H9 (cell line): ENCODE measurements at regions not wholly inside any gene's neighbourhood (a gene's known extent, or its start where the extent isn't known, plus 50 kb on each side); places are given as distances from the start of the nearest gene placed in this dataset.
"Not testable (repeated sequence)": the region's sequence is repeated elsewhere in the genome, so short reads cannot be mapped to it uniquely, and the experiment has no call there.

Experiments
- DNase-seq: peaks from one replicate; pipeline ENCODE4 v3.0.0-alpha.2; 2017
- H2AFZ ChIP-seq: one replicate; pipeline ENCODE4 v1.6.1; 2013; ENCODE audit warnings: mild to moderate bottlenecking, low read length, control low read depth, moderate library complexity
- H2AK5ac ChIP-seq: 2 replicates; pipeline ENCODE4 v1.6.1; 2013; ENCODE audit warnings: low read length, control low read depth, mixed read lengths; ENCODE audit not compliant: insufficient read length
- H2BK120ac ChIP-seq: one replicate; pipeline ENCODE4 v1.6.1; 2013; ENCODE audit warnings: low read depth, mild to moderate bottlenecking, low read length, control low read depth, inconsistent platforms; ENCODE audit not compliant: poor library complexity, severe bottlenecking
- H2BK12ac ChIP-seq: 2 replicates; pipeline ENCODE4 v1.6.1; 2013; ENCODE audit warnings: low read length, control low read depth, mixed read lengths, low read depth; ENCODE audit not compliant: insufficient read length
- H2BK15ac ChIP-seq: 2 replicates; pipeline ENCODE4 v1.6.1; 2013; ENCODE audit warnings: low read depth, low read length, control low read depth
- H2BK20ac ChIP-seq: one replicate; pipeline ENCODE4 v1.6.1; 2013; ENCODE audit warnings: low read depth, mild to moderate bottlenecking, low read length, control low read depth, inconsistent platforms; ENCODE audit not compliant: poor library complexity, severe bottlenecking
- H2BK5ac ChIP-seq: 2 replicates; pipeline ENCODE4 v1.6.1; 2013; ENCODE audit warnings: low read length, control low read depth, mixed read lengths; ENCODE audit not compliant: insufficient read length
- H3K14ac ChIP-seq: 2 replicates; pipeline ENCODE4 v1.6.1; 2013; ENCODE audit warnings: low read length, control low read depth; ENCODE audit not compliant: insufficient read depth
- H3K18ac ChIP-seq: 2 replicates; pipeline ENCODE4 v1.6.1; 2013; ENCODE audit warnings: low read depth, mild to moderate bottlenecking, mixed read lengths, low read length, control low read depth; ENCODE audit not compliant: insufficient read length
- H3K23ac ChIP-seq: 2 replicates; pipeline ENCODE4 v1.6.1; 2013; ENCODE audit warnings: low read length, control low read depth, mixed read lengths, low read depth; ENCODE audit not compliant: insufficient read length
- H3K23me2 ChIP-seq: 2 replicates; pipeline ENCODE4 v1.6.1; 2013; ENCODE audit warnings: low read depth, mild to moderate bottlenecking, mixed read lengths, low read length, control low read depth; ENCODE audit not compliant: insufficient read length, poor library complexity, severe bottlenecking
- H3K27ac ChIP-seq: 2 replicates; pipeline ENCODE4 v1.5.1; 2013; ENCODE audit warnings: low read length, control low read depth, mixed read lengths, low read depth; ENCODE audit not compliant: insufficient read length
- H3K27me3 ChIP-seq: 2 replicates; pipeline ENCODE4 v1.6.1; 2013; ENCODE audit warnings: low read length, control low read depth, inconsistent platforms; ENCODE audit not compliant: insufficient read depth
- H3K4ac ChIP-seq: 2 replicates; pipeline ENCODE4 v1.6.1; 2013; ENCODE audit warnings: low read depth, mild to moderate bottlenecking, control low read depth, inconsistent platforms, low read length, moderate library complexity
- H3K4me1 ChIP-seq: 2 replicates; pipeline ENCODE4 v1.6.1; 2013; ENCODE audit warnings: low read length, control low read depth, inconsistent platforms; ENCODE audit not compliant: insufficient read depth
- H3K4me2 ChIP-seq: 2 replicates; pipeline ENCODE4 v1.6.1; 2013; ENCODE audit warnings: low read length, control low read depth, mixed read lengths; ENCODE audit not compliant: insufficient read length, insufficient read depth
- H3K56ac ChIP-seq: 2 replicates; pipeline ENCODE4 v1.6.1; 2013; ENCODE audit warnings: low read depth, mild to moderate bottlenecking, mixed read lengths, low read length, control low read depth; ENCODE audit not compliant: insufficient read length
- H3K79me1 ChIP-seq: 2 replicates; pipeline ENCODE4 v1.6.1; 2013; ENCODE audit warnings: low read depth, mild to moderate bottlenecking, moderate library complexity, low read length, control low read depth, inconsistent platforms; ENCODE audit not compliant: insufficient read depth, poor library complexity, severe bottlenecking
- H3K79me2 ChIP-seq: 2 replicates; pipeline ENCODE4 v1.6.1; 2013; ENCODE audit warnings: low read length, control low read depth, inconsistent platforms; ENCODE audit not compliant: insufficient read depth
- H3K9ac ChIP-seq: 2 replicates; pipeline ENCODE4 v1.6.1; 2013; ENCODE audit warnings: low read length, control low read depth, mixed read lengths; ENCODE audit not compliant: insufficient read length; ENCODE audit errors: extremely low read depth
- H3K9me3 ChIP-seq: one replicate; pipeline ENCODE4 v1.6.1; 2013; ENCODE audit warnings: low read depth, low read length, inconsistent platforms; ENCODE audit not compliant: control insufficient read depth
- H3T11ph ChIP-seq: one replicate; pipeline ENCODE4 v1.6.1; 2013; ENCODE audit warnings: mild to moderate bottlenecking, low read length, control low read depth, inconsistent platforms
- H4K20me1 ChIP-seq: one replicate; pipeline ENCODE4 v1.6.1; 2013; ENCODE audit not compliant: control insufficient read depth, insufficient read length, insufficient read depth
- H4K5ac ChIP-seq: 2 replicates; pipeline ENCODE4 v1.6.1; 2013; ENCODE audit warnings: low read depth, mild to moderate bottlenecking, mixed read lengths, low read length, control low read depth; ENCODE audit not compliant: insufficient read length
- H4K8ac ChIP-seq: replicated peaks from 2 replicates; pipeline ENCODE4 v1.6.1; 2013; ENCODE audit warnings: low read length, control low read depth, mixed read lengths, low read depth; ENCODE audit not compliant: insufficient read length
- H4K91ac ChIP-seq: 2 replicates; pipeline ENCODE4 v1.6.1; 2013; ENCODE audit warnings: low read depth, mild to moderate bottlenecking, moderate library complexity, mixed read lengths, low read length, control low read depth; ENCODE audit not compliant: insufficient read length
- H3K27ac Mint-ChIP-seq, 3 experiments: 2 replicates in 2 of 3; 3 replicates in 1 of 3; pipeline ENCODE4 v1.8.0; 2020 to 2021; ENCODE audit warnings: mixed read lengths in 3 of 3, mild to moderate bottlenecking in 1 of 3, moderate library complexity in 1 of 3
- H3K27me3 Mint-ChIP-seq: 2 replicates; pipeline ENCODE4 v1.8.0; 2021; ENCODE audit warnings: low read depth, mild to moderate bottlenecking, moderate library complexity, mixed read lengths
- H3K36me3 Mint-ChIP-seq, 3 experiments: 2 replicates in 2 of 3; 3 replicates in 1 of 3; pipeline ENCODE4 v1.8.0; 2020 to 2021; ENCODE audit warnings: low read depth in 3 of 3, mixed read lengths in 3 of 3; ENCODE audit not compliant: insufficient read depth in 1 of 3
- H3K4me1 Mint-ChIP-seq, 2 experiments: 2 replicates each; pipeline ENCODE4 v1.8.0; 2020; ENCODE audit warnings: mixed read lengths in 2 of 2
- H3K4me3 Mint-ChIP-seq, 2 experiments: 2 replicates in 1 of 2; 3 replicates in 1 of 2; pipeline ENCODE4 v1.8.0; 2020 to 2021; ENCODE audit warnings: mild to moderate bottlenecking in 2 of 2, mixed read lengths in 2 of 2, moderate library complexity in 1 of 2
- H3K9me3 Mint-ChIP-seq, 2 experiments: 2 replicates in 1 of 2; 3 replicates in 1 of 2; pipeline ENCODE4 v1.8.0; 2020; ENCODE audit warnings: mild to moderate bottlenecking in 2 of 2, mixed read lengths in 2 of 2, moderate library complexity in 1 of 2
- WGBS: extraction: QIAGEN DNeasy Blood & Tissue Kit; methylation state at CpG from one replicate; pipeline ENCODE4 v1.1.7; 2013; ENCODE audit warnings: missing lambda C conversion rate, low lambda C conversion rate, mixed read lengths; ENCODE audit not compliant: insufficient read length; ENCODE audit errors: extremely low coverage; 5-methylcytosine and 5-hydroxymethylcytosine counted together
- TF ChIP-seq, protein P1 (sequence below): fragments of 200-600 bp; sonication (generic); conservative IDR thresholded peaks from 3 replicates; pipeline ENCODE4 v1.8.0; 2021; ENCODE audit warnings: antibody characterized with exemption, mild to moderate bottlenecking

DNA sequence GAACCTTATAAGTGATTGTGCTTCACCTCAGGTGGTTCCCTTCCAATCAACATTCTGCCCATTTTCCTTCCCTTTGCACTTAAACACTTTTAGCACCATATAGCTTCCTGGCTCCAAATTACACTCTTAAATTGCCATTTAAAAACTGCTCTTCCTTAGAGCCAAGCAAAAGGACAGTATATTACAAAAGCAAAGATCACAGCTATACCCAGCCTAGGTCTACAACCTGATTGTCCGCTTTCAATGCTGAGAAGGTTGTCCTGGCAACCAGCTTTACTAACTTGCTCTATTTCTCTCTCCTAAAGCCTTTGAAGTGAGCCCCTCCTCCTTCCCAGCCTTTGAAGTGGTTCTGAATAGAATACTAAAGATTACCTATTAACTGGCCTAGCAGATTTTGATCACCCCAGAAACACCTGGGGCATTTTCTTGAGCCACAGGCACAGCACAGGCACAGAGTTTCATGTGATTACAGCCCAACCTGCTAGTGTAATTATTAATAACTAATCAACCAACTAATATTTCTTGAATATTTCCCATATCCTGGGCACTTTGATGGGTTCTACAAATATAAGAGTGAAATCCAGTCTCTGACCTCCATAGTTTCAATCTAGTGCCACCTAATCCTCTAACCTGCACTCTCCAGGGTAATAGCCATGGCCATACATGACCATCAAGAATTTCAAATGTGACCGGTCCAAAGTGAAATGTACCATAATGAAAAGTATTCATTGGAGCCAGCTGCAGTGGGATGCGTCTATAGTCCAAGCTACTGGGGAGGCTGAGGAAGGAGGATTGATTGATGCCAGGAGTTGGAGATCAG, 63.6 kb upstream of the TRIM24 start:
- Histone ChIP-seq H3T11ph (no peak overlapping the region), H2BK20ac (no peak overlapping the region), H2BK5ac (no peak overlapping the region), H4K20me1 (no peaks in the 10 kb centered on the region), H3K23ac (no peak overlapping the region), H3K9ac (no peak overlapping the region), H3K23me2 (no peaks in the 10 kb centered on the region), H4K91ac (no peak overlapping the region), H3K4me1 (no peaks in the 10 kb centered on the region), H2BK15ac (no peak overlapping the region), H2AFZ (no peak overlapping the region), H3K9me3 (no peaks in the 10 kb centered on the region), H3K4ac (no peak overlapping the region), H3K14ac (no peak overlapping the region), H3K4me2 (no peak overlapping the region), H3K18ac (no peak overlapping the region), H4K8ac (no peak overlapping the region), H2BK120ac (no peak overlapping the region), H3K27ac (no peak overlapping the region), H3K56ac (no peak overlapping the region), H2AK5ac (no peak overlapping the region), H3K79me1 (no peaks in the 10 kb centered on the region), H2BK12ac (no peak overlapping the region), H4K5ac (no peak overlapping the region), H3K79me2 (no peaks in the 10 kb centered on the region), H3K27me3 (no peaks in the 10 kb centered on the region)
- H3K27me3 Mint-ChIP-seq, result no peaks in the 10 kb centered on the region
- TF ChIP-seq, protein P1, sequence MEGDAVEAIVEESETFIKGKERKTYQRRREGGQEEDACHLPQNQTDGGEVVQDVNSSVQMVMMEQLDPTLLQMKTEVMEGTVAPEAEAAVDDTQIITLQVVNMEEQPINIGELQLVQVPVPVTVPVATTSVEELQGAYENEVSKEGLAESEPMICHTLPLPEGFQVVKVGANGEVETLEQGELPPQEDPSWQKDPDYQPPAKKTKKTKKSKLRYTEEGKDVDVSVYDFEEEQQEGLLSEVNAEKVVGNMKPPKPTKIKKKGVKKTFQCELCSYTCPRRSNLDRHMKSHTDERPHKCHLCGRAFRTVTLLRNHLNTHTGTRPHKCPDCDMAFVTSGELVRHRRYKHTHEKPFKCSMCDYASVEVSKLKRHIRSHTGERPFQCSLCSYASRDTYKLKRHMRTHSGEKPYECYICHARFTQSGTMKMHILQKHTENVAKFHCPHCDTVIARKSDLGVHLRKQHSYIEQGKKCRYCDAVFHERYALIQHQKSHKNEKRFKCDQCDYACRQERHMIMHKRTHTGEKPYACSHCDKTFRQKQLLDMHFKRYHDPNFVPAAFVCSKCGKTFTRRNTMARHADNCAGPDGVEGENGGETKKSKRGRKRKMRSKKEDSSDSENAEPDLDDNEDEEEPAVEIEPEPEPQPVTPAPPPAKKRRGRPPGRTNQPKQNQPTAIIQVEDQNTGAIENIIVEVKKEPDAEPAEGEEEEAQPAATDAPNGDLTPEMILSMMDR, result no peak
- H3K9me3 Mint-ChIP-seq, result peaks cover 0 to 2% of the 10 kb centered on the region in 2 experiments; a peak in 2 of 5 replicates
- peaks cover 10% of the 10 kb centered on the region in 2 experiments for H3K4me1 Mint-ChIP-seq
- H3K36me3 Mint-ChIP-seq, result peaks cover 2 to 3% (median 2%) of the 10 kb centered on the region in 3 experiments; a peak in 3 of 7 replicates
- no peak overlapping the region; a peak in 1 of 5 replicates for H3K4me3 Mint-ChIP-seq
- DNase-seq, result peak; percentile 47
- H3K27ac Mint-ChIP-seq, result peak overlapping the region in 2 of 3 experiments; percentile 9 to 28; a peak in 2 of 7 replicates
- WGBS, result no CpG with 5 or more reads among the region's 3 CpGs

DNA sequence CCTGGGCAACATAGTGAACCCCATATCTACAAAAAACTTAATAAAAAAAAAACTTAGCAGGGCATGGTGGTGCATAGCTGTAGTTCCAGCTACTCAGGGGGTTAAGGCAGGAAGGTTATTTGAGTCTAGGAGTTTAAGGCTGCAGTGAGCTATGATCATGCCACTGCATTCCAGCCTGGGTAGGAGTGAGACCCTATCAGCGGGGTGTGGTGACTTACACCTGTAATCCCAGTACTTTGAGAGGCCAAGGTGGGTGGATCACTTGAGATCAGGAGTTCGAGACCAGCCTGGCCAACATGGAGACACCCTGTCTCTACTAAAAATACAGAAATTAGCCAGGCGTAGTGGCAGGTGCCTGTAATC, 63.0 kb upstream of the TRIM24 start:
- H4K5ac ChIP-seq, H3K4ac ChIP-seq, H3K14ac ChIP-seq, H3K36me3 Mint-ChIP-seq, DNase-seq, H3T11ph ChIP-seq, H3K9me3 ChIP-seq, H2BK12ac ChIP-seq, H4K8ac ChIP-seq, H2BK15ac ChIP-seq, H2AK5ac ChIP-seq, H3K23me2 ChIP-seq, H2BK120ac ChIP-seq, H4K20me1 ChIP-seq, H3K4me3 Mint-ChIP-seq, H4K91ac ChIP-seq, H3K9me3 Mint-ChIP-seq, H2BK5ac ChIP-seq, H3K18ac ChIP-seq, H3K27me3 Mint-ChIP-seq, H2BK20ac ChIP-seq, H2AFZ ChIP-seq, H3K27ac ChIP-seq, H3K9ac ChIP-seq, H3K4me1 ChIP-seq, H3K23ac ChIP-seq, H3K27me3 ChIP-seq, H3K56ac ChIP-seq, H3K79me1 ChIP-seq, H3K4me2 ChIP-seq, H3K79me2 ChIP-seq: not testable (repeated sequence)
- Mint-ChIP-seq H3K27ac (peak overlapping the region in 1 of 3 experiments; percentile 9; a peak in 1 of 7 replicates), H3K4me1 (peaks cover 14% of the 10 kb centered on the region in 2 experiments)
- no CpG with 5 or more reads among the region's 3 CpGs for WGBS
